SKM-1 (cell line): ENCODE measurements at regions not wholly inside any gene's neighbourhood (a gene's known extent, or its start where the extent isn't known, plus 50 kb on each side); places are given as distances from the start of the nearest gene placed in this dataset.

ENCODE experiments used
- DNase-seq: peaks from one replicate; lab custom pipeline; 2025; ENCODE audit not compliant: unreplicated experiment; lab: John Stamatoyannopoulos, UW

DNA sequence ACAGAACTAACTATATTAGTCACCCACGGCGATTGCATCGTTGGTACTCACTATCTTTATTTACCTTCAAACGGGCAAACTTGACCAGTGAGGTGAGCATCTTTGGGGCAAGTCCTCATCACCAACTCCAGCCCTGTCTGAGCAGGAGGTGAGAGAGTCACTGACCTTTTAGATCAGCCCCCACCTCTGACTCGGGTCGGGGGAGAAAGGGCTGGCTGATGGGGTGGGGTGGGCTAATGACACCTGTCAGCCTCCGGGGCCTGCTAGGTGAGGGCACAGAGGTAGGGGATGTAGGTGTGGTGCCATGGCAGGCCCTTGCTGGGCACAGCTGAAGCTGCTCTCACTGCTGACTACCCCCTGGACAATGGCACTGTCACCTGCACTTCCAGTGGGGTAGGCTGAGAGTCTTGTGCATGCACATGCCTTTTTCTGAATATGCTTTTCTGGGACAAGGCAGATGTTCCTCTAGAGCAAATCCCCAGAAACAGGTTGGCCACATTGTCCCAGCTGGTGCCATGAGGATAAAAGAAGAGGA, 359.5 kb upstream of the MKI67 start:
- DNase-seq = no peak

DNA sequence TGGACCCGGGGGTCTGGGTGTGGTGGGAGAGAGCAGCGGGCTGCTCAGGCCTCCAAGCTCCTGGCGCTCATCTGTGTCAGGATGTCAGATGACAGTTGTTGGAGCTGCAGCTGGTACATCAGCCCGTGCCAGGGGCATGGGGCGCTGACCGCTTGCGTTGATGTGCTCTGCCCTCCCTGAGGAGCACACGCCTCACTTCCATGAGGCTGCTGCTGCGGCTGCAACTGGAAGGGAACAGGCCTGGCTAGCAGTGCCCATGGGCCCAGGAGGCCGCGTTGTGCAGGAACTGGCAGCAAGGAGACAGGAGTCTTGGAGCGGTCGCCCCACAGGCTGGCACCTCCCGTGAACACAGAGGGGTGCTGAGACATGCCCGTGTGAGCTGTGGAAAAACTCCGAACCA, 361.3 kb upstream of the MKI67 start:
- DNase-seq = no peak

DNA sequence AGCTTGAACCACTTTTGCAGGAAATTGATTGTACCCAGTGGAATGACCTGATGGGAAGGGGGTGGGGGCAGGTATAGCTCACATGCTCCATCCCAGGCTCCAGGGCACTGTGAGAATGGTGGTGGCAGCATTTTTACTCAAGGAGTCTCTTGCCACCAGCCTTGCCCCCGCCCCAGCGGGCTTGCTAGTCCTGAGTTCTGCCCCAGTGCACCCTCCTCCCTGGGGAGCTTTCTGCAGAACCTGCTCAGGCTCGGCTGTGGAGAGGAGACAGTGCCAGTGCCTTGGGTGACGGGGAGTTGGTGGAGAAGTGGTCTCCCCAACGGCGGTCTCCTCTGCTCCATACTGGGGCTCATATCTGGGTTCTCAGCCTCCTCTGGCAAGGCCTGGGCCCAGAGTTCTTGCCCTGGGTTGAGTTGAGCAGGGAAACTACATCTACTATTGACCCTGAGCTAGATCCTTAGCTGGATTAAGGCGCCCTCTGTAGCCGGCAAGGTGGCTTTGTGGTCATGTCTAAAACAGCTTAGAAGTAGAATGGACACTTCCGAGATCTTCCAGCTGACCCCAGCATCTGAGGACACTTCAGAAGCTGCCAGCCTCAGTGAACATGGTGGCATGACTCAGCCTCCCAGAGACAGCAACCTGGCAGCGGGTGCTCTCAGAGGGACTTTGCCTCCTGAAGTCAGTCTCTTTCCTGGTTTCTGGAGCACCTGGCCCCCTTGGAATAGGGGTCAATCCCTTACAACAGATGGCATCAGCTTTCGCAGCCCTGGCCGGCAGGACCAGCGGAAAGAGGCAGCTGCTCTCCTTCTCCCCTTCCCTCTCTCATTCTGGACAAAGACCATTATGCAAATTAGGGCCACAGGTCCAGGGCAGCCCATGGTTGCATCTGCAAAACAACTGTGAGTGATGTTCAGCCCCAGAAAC, 363.4 kb upstream of the MKI67 start:
- DNase-seq = no peak

DNA sequence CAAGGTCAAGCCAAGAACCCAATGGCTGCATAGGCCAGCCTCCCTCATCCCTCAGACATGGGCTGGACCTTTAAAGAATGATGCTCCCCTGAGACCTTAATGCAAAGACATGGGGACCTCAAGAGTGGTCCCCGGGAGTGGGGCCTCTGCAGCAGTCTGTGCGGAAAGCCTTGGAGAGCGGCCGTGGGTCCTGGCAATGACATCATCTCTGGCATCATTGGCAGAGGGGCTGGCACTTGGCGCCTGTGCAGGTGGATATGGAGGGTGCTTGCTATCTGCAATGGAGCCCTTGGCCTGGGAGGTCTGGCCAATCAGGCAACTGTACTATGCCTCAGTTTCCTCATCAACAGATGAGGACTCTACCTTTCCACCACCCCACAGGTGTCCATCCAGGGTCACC, 365.5 kb upstream of the MKI67 start:
- DNase-seq = no peak

DNA sequence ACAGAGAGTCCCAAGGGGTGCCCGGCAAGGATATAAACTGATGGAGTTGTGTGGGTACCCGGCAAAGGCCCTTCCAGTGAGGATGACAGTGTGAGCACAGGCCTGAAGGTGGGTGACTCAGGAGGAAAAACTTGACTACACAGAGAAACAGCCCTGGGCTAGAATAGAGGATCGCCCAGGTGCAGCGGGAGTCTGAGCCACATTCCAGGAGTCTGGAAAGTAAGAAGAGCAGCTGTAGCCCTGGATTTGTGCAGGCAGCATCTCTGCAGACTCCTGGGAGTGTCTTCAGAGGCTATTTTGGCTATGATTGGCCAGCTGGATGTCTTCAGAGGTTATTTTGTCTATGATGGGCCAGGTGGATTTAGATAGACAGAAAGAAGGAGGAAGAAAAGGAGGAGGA, 367.6 kb upstream of the MKI67 start:
- no peak for DNase-seq

DNA sequence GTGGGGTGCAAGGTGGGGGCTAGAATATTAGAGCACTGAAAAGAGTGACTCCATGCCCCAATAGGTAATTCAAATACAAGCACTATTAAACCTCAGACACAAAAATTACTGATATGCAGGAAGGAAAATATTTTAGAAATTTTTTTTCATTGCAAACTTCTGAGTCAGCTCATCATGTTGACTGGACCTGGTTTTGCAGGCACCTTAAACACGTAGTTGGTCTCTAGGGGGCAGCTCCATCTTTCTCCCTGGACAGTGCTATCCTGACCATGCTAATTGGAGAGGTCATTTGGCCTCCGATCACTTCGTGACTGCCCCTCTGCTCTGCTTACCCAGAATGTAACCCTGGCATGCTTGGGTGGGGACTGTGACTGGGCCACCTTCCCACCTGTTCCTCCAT, 368.4 kb upstream of the MKI67 start:
- no peak for DNase-seq

DNA sequence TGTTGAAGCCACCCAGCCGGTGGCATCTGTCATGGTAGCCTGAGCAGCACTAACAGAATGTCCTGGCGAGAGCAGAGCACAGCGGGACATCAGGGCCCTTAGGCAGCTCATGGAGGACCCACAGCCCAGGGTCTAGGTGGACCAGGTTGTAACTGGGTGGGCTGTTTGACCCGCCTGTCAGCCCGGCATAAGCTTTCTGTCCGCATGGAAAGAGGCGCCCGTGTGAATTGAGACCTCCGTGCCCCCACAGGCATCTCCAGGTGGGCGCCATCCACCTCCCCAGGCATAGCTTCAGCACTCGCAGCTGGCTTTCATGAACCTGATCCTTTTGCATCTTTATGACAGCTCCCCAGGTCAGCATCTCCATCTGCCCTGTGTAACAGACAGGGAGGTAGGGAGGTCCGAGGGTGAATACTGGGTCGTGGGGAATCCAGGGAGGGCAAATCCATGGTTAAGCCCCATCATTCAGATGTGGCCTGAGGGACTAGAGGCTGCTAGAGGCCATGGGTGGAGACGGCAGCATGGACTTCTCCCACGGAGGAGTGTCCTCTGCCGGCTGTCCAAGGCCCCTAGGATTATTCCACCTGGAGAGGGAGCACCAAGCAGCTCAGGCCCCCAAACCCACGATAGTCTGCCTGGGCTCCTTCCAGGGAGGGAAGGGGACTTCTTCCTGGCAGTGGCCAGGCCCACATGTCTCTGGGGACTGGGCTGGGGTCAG, 371.6 kb upstream of the MKI67 start:
- no peak for DNase-seq

DNA sequence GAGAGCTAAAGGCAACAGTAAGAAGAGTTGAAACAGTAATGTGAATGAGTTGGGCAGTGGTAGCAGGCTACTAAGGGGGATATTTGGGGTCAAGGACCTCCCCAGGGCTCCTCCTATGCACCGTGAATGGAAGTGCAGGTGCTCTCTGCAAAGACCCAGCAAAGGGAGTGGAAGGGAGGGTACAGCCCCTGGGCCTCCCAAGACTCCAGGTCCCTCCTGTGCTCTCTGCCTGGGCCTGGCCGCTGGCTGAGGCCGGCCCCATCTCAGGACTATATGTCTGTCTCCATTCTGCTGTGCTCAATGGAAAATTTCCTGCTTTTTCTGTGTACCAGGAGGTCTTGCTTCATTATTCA, 372.1 kb upstream of the MKI67 start:
- no peak for DNase-seq

DNA sequence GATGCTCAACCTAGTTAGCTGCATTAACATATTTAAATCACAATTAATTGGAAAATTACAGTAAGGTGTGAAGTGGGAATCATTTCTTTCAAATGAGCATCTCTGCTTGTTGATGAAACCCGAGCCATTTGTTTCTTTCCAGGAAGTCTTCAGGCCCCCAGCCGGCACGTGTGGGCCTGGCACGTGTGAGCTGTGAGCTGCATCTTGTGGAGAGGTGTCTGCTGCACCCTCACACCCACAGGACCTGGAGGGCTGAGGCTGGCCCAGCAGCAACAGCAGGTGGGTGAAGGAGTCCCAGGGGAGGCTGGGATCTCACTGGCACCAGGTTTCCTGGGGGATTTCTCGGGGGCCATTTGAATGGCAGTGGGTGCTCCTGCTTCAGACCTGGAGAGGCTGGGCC, 372.5 kb upstream of the MKI67 start:
- no peak for DNase-seq

DNA sequence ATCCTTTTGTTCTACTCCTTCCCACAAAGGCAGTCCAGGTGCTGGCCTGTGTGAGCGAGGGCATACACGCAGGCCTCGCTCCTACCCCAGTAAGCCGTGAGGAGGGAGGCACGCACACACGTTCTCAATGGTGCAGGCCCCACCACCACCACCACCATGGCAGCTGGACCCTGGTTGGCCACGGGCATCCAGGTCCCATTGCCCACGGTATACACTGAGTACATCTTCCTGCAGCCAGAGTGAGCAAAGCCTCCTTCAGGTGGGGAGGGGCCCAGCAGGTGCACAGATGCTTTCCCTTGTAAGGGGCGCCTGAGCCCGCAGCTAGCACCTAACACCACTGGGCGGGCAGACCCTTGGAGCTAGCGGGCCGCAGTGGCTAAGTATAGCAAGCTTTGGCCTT, 373.3 kb upstream of the MKI67 start:
- DNase-seq = no peak

DNA sequence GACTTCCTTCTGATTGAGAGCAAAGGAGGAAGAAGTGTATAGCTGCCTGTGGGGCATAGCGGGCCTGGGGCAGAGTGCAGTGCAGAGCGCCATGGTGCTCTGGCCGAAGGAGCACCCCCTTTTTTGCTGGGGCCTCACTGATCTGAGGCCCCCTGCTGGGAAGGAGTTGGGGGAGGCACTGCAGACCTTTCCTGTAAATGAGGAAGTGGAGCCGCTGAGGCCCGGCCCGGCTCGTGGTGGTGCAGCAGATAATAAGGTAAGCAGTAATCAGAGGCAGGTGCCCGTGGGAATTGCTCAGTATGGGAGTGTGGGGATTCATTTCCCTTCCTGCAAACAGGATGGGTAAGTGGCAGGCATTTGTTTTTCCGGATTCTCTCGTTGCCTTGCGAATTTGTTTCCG, 373.7 kb upstream of the MKI67 start:
- DNase-seq = no peak

DNA sequence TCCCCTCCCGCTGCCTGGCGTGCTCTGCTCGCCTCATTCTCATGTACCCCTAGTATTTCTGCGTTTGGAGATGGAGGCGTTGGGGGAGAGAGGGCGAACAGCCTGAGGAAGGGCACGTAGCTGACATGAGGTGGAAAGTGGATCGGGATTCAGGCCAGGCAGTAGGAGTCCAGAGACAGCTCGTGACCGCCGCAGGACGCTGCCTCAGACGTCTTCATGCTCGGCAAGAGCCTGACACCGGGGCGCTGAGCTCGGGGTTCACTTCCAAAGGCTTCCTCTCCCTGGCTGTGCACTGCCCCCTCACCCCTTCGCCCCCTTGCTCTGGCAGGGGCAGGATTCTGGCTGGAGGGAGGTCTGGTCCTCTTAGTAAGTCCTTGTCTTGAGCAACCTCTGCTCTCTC, 374.4 kb upstream of the MKI67 start:
- DNase-seq = no peak

DNA sequence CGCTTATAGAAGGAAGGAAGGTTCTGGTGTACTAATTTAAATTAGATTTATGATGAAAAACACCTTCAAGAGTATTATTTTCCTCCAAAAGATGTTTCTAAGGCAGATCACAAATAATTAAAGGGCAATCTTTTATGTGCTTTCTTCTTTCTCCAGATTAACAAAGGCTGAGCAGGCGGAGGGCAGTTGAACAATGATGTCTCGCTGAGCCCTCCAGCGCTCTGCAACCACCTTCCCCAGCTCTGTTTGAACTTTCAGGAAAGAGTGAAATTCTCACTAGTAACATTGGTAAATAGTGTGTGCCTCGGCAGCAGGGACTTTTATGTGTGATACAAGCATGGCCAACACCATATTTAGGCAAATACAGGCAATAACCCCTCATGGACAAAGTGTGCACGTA, 379.1 kb upstream of the MKI67 start:
- no peak for DNase-seq

DNA sequence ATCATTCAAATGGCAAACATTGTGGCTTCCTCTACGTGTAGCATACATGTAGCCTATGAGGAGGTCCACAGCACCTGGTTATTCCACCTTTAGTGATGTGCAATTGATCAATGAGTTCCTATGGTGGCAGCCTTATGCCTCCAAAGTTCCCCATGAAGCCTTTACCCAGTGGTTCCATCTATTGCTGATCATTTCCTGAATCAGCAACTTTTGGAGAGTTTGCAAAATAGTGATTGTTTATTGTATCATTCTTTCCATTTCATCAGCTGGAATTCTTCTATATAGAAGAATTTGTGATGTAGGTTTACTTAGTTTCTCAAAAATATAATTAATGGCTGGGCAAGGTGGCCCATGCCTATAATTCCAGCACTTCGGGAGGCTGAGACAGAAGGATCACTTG, 380.2 kb upstream of the MKI67 start:
- DNase-seq = no peak

DNA sequence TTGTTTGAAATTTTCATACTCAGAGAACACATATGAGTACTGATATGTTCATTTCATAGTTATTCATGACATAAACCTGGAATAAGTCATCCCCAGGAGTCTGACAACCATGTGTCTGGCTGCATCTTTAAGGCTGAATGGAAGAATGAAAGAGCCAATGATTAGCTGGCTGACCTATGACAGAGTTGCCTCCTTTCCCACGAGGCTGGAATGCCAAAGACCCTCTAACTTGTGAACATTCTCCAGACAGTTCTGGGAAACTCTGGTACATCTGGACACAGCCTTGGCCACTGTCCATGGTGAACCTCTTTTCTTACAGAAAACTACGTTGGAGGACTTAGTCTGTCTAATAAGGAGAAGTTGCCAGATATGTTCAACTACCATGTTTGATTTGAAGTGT, 380.8 kb upstream of the MKI67 start:
- DNase-seq = no peak

DNA sequence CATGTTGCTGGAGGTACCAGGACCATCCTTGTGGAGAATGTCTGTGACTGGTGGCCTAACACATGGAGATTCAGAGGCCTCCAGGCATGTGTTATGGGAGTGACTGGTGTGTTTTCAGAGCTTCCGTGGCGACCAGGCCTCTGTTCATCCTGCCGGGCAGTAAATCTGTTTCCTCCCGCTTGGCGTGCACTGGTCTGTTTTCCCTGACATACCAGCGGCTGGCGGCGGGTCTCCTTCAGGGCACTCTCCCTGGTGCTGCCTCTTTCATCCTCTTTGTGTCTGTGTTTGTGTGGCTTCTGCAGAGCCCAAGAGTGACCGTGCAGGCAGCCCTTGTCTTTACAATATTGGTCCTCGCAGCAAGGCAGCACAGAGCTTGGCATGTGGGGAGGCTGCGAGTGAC, 385.1 kb upstream of the MKI67 start:
- no peak for DNase-seq

DNA sequence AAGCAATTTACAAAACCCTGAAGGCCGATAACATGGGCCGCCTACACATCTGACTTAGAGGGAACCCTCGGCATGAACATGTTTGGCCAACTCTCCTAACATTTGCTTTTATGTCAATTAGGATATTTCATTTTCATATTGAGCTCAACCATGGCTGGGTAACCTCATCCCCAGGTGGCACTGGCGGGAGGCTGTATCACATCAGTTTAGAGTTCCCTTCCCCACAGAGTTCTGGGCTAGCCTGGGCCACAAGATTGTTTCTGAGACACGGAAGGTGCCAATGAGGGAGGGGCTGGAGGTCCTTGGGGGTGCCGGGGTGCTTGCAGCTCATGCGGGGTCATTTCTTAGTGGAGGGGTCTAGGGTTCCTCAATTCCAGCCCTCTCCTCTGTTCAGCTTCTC, 386.5 kb upstream of the MKI67 start:
- DNase-seq = no peak

DNA sequence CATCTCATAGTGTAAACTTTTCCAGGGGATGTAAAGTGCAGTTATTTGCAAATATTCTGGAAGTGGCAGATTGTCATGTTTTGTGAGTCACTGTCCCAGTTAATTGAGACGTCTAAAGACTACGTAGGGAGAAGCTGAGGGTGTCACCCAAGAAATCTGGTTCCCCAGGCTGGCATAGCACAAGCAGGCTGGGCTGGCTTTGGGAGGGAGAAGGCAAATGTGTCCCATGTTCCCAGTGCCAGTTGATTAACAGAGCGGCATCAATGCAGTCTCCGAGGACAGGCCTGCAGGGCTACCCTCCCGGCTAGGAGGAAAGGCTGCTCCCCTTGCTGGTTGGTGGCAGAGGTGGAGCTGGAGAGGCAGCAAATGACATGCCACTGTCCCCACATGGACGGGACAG, 388.3 kb upstream of the MKI67 start:
- no peak for DNase-seq

DNA sequence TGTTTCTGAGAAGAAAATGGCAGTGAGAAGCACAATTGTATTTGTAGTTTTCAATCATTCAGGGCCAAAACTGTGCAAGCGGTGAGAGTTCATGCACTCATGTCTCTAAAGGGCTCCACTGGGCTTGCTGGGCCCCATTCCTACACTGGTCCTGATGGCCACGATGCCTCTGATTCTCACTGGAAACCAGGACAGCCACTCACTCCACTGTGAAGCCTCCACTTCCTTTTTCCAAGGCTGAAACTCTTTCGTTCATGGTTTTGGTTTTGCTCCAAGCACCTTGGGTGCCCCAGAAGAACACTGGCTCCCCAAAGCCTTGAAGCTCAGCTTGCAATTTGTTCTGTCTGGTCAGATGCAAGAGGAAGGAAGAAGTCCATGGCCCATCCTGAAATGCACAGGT, 390.0 kb upstream of the MKI67 start:
- no peak for DNase-seq

DNA sequence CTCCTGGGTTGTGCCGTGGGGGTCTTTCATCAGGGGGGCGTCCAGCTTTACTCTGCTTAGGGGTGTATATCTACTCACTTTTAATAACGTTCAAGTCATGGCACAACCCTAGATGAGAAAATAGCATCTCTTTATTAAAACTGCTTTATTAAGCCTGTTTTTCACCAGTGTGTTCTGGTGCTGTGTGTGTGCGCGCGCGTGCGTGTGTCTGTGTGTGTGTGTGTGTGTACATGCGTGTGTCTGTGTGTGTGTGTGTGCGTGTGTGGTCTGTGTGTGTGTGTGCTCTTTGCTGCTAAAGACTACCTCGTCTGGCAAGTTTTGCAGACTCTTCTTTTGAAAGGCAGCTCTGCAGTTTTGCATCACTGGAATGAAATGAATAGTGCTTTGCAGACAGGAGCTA, 390.9 kb upstream of the MKI67 start:
- DNase-seq = no peak

DNA sequence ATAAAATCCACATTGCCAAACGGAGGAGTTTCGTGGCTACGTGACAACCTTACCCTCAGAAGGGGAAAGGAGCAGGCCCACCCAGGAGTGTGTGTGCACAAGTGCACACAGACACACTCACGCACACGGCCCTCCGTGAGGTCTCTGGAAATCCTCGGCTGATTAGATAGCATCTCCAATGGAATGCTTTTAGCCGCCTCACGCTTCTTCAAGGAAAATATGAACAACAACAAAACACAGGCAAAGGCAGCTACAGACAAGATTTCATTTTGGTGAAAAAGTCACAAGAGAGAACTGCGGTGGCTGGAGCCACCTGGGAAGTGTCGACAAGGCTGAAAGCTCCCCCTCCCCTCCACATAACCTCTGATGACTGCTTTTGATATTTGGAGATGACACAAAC, 391.8 kb upstream of the MKI67 start:
- DNase-seq = no peak

DNA sequence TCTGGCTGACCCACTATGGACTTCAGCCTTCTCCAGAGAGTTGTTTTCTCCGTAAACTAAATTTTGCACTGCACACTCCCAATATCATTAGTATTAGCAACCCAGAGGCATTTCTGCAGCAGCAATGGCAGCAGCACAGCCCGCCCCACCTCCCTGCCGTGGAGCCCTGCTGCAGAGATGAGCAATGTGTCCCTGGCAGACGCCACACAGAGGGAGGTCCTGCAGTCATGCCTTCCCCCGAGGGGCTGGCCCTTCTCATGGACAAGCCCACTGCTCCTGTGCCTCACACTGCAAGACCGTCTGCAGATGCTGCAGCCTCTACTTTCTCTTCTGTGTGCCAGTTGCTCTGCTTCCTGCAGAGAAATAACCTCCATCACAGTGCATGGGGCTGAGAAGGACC, 393.4 kb upstream of the MKI67 start:
- no peak for DNase-seq
